Calu3 (cell line): ENCODE measurements at regions not wholly inside any gene's neighbourhood (a gene's known extent, or its start where the extent isn't known, plus 50 kb on each side); places are given as distances from the start of the nearest gene placed in this dataset.

Experiments
- BruUV-seq: library from RNA; stranded (reverse); fragments of 400-500 nt; replicated peaks from 2 replicates; lab custom pipeline; 2021; lab: Mats Ljungman, UMichigan
- CTCF ChIA-PET: fragments of 300-600 bp; sonication (Branson Sonifier 250); formaldehyde crosslinking; loops from one replicate; lab custom pipeline; 2022; ENCODE audit warnings: antibody characterized with exemption; lab: Charles Lee
- DNase-seq: peaks from one replicate; pipeline ENCODE4 v3.0.0; 2022
- H3K27ac Mint-ChIP-seq: one replicate; pipeline ENCODE4 v1.8.0; 2022; ENCODE audit warnings: mixed read lengths; ENCODE audit not compliant: unreplicated experiment
- H3K27me3 Mint-ChIP-seq: one replicate; pipeline ENCODE4 v1.8.0; 2022; ENCODE audit warnings: mixed read lengths; ENCODE audit not compliant: unreplicated experiment
- H3K36me3 Mint-ChIP-seq: one replicate; pipeline ENCODE4 v1.8.0; 2022; ENCODE audit warnings: mild to moderate bottlenecking, moderate library complexity, mixed read lengths; ENCODE audit not compliant: insufficient read depth, unreplicated experiment
- H3K4me1 Mint-ChIP-seq: one replicate; pipeline ENCODE4 v1.8.0; 2022; ENCODE audit warnings: mild to moderate bottlenecking, low read depth, mixed read lengths; ENCODE audit not compliant: unreplicated experiment
- H3K4me3 Mint-ChIP-seq: one replicate; pipeline ENCODE4 v1.8.0; 2022; ENCODE audit warnings: mild to moderate bottlenecking, low read depth, moderate library complexity, mixed read lengths; ENCODE audit not compliant: unreplicated experiment
- H3K9me3 Mint-ChIP-seq: one replicate; pipeline ENCODE4 v1.8.0; 2022; ENCODE audit warnings: low read depth, mixed read lengths; ENCODE audit not compliant: unreplicated experiment
- intact Hi-C: fragments of 100-400 bp; cut with micrococcal nuclease; formaldehyde crosslinking; loops from one replicate; pipeline ENCODE4 v1.10.0; 2022; ENCODE audit not compliant: unreplicated experiment
- TF ChIP-seq, protein P1 (sequence below): fragments of 200-600 bp; IDR thresholded peaks from one replicate; pipeline ENCODE4 v1.8.0; 2022; ENCODE audit warnings: antibody characterized with exemption; ENCODE audit not compliant: unreplicated experiment

DNA sequence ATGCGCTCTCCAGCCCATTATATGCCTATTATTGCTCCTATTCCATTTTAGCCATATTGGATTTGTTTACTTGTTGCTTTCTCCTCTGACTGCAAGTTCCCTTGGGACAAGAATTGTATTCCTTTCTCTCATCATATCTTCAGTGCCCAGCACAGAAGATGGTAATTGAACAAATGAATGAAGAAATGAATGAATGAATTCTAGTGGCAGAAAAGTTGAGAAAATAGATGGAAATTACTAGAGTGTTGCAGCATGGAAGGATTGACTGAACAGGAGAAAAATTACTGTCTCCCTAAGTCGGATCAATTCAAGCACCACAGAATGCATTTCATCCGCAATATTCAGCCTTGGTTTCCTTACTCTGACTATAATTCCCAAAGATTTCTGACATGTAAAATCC lies 1243.2 kb downstream of the SORCS1 start:
- CTCF ChIA-PET: no interaction called here
- intact Hi-C loops: no loop called here
- Mint-ChIP-seq H3K27me3 (no peaks in the 10 kb centered on the region), H3K4me1 (no peaks in the 10 kb centered on the region), H3K9me3 (peaks cover 10% of the 10 kb centered on the region), H3K36me3 (no peaks in the 10 kb centered on the region), H3K4me3 (no peak overlapping the region), H3K27ac (no peak overlapping the region)
- DNase-seq: no peak
- TF ChIP-seq, protein P1, sequence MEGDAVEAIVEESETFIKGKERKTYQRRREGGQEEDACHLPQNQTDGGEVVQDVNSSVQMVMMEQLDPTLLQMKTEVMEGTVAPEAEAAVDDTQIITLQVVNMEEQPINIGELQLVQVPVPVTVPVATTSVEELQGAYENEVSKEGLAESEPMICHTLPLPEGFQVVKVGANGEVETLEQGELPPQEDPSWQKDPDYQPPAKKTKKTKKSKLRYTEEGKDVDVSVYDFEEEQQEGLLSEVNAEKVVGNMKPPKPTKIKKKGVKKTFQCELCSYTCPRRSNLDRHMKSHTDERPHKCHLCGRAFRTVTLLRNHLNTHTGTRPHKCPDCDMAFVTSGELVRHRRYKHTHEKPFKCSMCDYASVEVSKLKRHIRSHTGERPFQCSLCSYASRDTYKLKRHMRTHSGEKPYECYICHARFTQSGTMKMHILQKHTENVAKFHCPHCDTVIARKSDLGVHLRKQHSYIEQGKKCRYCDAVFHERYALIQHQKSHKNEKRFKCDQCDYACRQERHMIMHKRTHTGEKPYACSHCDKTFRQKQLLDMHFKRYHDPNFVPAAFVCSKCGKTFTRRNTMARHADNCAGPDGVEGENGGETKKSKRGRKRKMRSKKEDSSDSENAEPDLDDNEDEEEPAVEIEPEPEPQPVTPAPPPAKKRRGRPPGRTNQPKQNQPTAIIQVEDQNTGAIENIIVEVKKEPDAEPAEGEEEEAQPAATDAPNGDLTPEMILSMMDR: no peak
- no TSS peak for BruUV-seq

DNA sequence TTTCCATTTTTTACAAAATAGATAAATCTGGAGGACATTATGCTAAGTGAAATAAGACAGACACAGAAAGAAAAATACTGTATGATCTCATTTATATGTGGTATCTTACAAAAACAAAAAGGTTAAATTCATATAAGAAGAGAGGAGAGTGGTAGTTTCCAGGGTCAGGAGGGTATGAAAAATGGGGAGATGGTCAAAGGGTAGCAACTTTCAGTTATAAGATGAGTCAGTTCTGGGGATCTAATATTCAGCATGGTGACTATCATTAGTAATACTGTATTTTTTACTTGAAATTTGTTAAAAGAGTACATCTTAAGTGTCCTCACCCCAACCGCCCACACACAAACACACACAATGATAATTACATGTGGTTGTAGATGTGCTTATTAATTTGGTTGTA lies 1250.1 kb downstream of the SORCS1 start:
- BruUV-seq: no TSS peak
- no peaks in the 10 kb centered on the region for H3K27me3 Mint-ChIP-seq
- no peak overlapping the region for H3K4me3 Mint-ChIP-seq
- H3K36me3 Mint-ChIP-seq: no peaks in the 10 kb centered on the region
- TF ChIP-seq, protein P1: no peak
- peaks cover 7% of the 10 kb centered on the region for H3K9me3 Mint-ChIP-seq
- no peak for DNase-seq
- H3K4me1 Mint-ChIP-seq: no peaks in the 10 kb centered on the region
- intact Hi-C loops: no loop called here
- no peak overlapping the region for H3K27ac Mint-ChIP-seq
- CTCF ChIA-PET: no interaction called here

DNA sequence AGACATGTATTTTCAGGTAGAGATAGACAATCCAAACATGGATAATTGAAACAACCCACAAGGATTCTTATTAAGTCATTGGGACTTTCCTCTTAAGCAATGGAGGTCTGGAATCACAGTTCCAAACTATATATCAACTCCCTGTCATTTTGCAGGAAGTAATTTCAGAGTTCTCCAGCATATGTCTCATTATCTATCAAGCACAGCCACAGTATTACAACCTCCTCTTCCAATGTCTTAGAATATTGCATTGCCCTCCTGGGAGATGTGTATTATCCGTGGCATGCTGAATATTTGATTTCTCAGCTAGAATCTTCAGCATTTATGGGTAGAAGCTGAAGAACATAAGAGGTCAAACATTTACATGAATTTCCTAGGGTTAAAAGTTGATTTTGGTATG lies 1255.8 kb downstream of the SORCS1 start:
- Mint-ChIP-seq H3K9me3 (peaks cover 2% of the 10 kb centered on the region), H3K27me3 (no peaks in the 10 kb centered on the region), H3K4me3 (no peak overlapping the region), H3K4me1 (no peaks in the 10 kb centered on the region), H3K27ac (no peak overlapping the region), H3K36me3 (no peaks in the 10 kb centered on the region)
- CTCF ChIA-PET: interaction anchor here (0.6 kb wide), 1 partner anchor 117 kb away, joined by 4 read pairs; no protein-coding TSS in a partner anchor
- intact Hi-C loops: no loop called here
- TF ChIP-seq, protein P1: no peak
- no TSS peak for BruUV-seq
- DNase-seq: no peak

DNA sequence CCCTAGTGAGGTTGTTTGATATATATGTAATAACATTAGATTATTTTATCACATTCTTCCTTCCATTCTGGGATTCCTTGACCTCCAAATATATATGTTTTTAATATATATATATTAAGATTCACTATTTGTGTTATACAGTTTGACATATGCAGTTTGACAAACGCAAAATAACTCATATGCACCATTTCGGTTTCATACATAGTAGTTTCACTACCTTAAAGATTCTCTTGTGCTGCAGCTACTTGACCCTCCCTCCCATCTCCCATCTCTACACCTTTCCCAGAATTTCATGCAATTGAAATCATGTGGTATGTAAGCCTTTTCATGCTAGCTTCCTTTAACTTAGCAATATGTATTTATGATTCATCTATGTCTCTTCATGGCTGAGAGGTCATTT lies 1244.4 kb downstream of the SORCS3 start:
- BruUV-seq: no TSS peak
- H3K27ac Mint-ChIP-seq: no peak overlapping the region
- intact Hi-C loops: no loop called here
- TF ChIP-seq, protein P1: no peak
- no peaks in the 10 kb centered on the region for H3K27me3 Mint-ChIP-seq
- H3K4me3 Mint-ChIP-seq: no peak overlapping the region
- no peaks in the 10 kb centered on the region for H3K36me3 Mint-ChIP-seq
- H3K4me1 Mint-ChIP-seq: no peaks in the 10 kb centered on the region
- DNase-seq: no peak
- H3K9me3 Mint-ChIP-seq: peaks cover 2% of the 10 kb centered on the region
- CTCF ChIA-PET: no interaction called here
